ENCODE measurements at regions not wholly inside any gene's neighbourhood (a gene's known extent, or its start where the extent isn't known, plus 50 kb on each side); places are given as distances from the start of the nearest gene placed in this dataset.
"Not testable (repeated sequence)": the region's sequence is repeated elsewhere in the genome, so short reads cannot be mapped to it uniquely, and the experiment has no call there.

GRCh38 chr16:17939723-17940122, 396.8 kb downstream of the NPIPA8 start:
- no peak for DNase-seq (ENCODE audit: low read depth)

GRCh38 chr16:17939122-17939536, 397.4 kb downstream of the NPIPA8 start:
- DNase-seq (ENCODE audit: low read depth) = no peak

GRCh38 chr16:17938546-17938945, 398.0 kb downstream of the NPIPA8 start:
- no peak for DNase-seq (ENCODE audit: low read depth)

DNA sequence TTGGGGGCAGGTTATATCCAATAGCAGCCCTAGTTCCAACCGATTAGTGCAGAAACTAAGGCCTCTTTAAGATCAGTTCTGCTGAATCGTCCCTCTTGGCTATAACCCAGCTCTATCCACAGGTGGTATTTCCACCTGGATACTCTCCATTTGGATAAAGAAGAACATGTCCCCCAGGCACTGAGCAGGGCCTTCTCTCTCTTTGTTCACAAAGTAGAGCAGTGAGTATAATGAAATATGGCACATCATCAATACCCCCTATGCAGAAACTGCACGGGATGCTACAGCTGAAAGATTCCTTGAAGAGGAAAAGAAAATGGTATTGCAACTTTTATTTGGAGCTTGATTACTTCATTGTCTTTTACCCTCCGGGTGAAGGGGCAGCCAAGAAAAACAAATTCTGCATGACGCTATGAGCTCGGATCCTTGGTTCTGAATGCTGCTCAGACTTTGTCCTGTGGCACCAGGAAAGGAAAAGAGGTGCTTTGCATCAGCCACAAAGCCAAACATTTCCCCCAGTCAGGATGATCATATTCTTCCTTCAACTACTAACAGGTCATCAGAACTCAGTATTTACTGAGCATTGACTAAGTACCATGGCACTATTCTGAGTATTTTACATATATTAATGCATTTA, 399.7 kb downstream of the NPIPA8 start:
- DNase-seq (ENCODE audit: low read depth) = no peak

DNA sequence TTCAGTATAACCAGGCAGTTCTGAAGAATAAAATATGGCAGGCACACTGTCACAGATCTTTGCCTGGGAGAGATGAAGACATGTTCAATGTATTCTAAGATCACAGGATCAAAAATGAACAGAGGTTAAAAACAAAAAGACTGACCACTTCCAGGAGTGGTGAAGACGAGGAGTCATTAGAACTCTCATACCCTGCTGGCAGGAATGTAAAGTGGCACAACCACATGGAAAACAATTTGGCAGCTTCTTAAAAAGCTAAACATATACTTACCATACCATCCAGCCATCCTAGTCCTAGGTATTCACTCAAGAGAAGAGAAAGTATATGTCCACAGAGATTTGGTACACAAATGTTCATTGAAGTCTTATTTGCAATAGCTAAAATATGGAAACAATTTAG, 406.3 kb downstream of the NPIPA8 start:
- DNase-seq (ENCODE audit: low read depth) = no peak

GRCh38 chr16:17926866-17927399, 409.6 kb downstream of the NPIPA8 start:
- DNase-seq (ENCODE audit: low read depth) = no peak

- no peak for DNase-seq (ENCODE audit: low read depth)
These were observed 410.1 kb downstream of the NPIPA8 start for GRCh38 chr16:17926461-17926860.

GRCh38 chr16:17925761-17926160, 410.8 kb downstream of the NPIPA8 start:
- no peak for DNase-seq (ENCODE audit: low read depth)

GRCh38 chr16:17921357-17921978, 415.1 kb downstream of the NPIPA8 start:
- peak; percentile 0 for DNase-seq (ENCODE audit: low read depth)

DNA sequence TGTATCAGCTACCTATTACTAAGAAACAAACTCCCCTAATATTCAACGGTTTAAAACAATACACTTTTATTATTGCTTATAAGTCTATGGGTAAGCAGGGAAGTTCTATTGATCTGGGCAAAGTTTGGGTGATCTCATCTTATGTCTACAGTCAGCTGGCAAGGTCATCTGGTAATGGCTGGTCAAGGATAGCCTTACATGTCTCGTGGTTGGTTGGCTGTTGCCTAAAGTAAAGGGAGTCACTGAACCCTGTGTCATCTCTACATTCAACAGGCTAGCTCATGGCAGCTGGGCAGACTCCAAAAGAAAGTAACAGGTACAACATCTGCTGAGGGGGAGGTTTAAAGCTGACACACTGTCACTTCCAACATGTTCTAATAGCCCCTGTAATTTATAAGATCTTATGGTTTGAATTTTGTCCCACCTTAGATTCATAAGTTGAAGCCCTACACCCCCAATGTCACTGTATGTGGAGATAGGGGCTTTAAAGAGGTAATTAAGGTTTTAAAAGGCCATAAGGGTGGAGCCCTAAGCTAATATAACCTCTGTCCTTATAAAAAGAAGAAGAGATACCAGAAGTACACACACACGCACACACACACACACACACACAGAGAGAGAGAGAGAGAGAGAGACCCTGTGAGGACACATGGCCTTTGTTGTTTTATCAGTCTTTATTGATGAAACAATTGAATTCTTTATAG, 419.1 kb downstream of the NPIPA8 start:
- DNase-seq (ENCODE audit: low read depth) = no peak

DNA sequence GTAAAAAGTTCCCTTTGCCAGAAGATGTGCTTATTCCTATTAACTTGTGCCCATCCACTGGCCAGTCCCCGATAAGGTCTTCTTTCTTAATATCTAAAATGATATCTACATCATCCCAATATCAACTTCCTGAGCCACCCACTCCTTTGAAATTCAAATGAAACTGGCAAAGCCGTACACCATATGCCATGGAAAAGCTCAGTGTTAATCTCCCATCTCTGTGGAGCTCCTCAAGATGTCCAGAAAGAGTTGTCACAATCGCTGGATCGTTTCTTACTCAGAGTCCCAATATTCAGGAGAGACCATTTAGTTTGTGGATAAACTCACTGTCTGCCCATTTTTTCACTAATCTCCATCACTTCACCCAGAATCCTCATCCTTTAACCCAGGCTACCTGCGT, 420.7 kb downstream of the NPIPA8 start:
- no peak for DNase-seq (ENCODE audit: low read depth)

GRCh38 chr16:17914168-17914567, 422.4 kb downstream of the NPIPA8 start:
- DNase-seq (ENCODE audit: low read depth) = no peak

DNA sequence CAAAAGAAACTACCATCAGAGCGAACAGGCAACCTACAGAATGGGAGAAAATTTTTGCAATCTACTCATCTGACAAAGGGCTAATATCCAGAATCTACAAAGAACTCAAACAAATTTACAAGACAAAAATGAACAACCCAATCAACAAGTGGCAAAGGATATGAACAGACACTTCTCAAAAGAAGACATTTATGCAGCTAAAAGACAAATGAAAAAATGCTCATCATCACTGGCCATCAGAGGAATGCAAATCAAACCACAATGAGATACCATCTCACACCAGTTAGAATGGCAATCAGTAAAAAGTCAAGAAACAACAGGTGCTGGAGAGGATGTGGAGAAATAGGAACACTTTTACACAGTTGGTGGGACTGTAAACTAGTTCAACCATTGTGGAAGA, 425.0 kb downstream of the NPIPA8 start:
- not testable (repeated sequence) for DNase-seq (ENCODE audit: low read depth)

DNA sequence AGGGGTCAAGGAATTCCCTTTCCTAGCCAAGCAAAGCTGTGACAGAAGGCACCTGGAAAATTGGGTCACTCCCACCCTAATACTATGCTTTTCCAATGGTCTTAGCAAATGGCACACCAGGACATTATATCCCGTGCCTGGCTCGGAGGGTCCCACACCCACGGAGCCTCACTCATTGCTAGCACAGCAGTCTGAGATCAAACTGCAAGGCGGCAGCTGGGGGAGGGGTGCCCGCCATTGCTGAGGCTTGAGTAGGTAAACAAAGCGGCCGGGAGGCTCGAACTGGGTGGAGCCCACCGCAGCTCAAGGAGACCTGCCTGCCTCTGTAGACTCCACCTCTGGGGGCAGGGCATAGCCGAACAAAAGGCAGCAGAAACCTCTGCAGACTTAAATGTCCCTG, 429.9 kb downstream of the NPIPA8 start:
- DNase-seq (ENCODE audit: low read depth) = not testable (repeated sequence)

DNA sequence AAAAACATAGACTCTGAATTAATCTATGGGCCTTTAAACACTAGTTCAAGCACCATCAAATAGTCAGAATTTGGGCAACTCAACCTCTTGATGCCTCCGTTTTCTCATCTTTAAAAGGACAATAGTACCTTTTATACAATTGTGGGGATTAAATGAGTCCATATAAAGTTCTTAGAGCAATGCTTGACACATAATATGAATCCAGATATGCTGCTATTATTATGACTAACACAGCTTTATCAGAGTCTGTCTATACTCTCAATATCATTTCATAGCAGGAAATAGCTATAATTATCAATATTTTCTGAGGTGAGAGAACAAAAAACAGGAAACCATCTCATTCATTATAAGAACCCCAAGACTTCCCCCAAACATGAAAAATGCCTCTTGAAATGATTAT, 430.5 kb upstream of the XYLT1 start:
- DNase-seq (ENCODE audit: low read depth) = no peak

DNA sequence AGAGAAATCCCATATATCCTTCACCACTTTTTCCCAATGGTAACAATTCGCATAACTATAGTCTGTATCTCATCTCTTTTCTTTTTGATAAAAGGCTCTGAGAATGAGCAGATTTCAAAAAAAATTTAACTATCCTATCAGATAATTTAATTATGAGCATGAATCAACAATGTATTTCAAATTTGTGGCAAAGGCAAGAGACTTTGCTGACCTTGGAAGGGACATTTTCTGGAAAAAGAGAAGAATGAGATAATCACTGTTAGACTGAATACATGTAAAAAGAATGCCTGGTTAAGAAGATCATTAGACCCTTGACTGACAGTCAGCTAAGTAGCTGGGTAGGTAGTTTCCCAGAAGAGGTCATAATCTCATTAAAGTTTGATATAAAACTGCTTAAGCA, 428.4 kb upstream of the XYLT1 start:
- DNase-seq (ENCODE audit: low read depth) = no peak

GRCh38 chr16:17887963-17888362, 417.2 kb upstream of the XYLT1 start:
- DNase-seq (ENCODE audit: low read depth) = no peak

DNA sequence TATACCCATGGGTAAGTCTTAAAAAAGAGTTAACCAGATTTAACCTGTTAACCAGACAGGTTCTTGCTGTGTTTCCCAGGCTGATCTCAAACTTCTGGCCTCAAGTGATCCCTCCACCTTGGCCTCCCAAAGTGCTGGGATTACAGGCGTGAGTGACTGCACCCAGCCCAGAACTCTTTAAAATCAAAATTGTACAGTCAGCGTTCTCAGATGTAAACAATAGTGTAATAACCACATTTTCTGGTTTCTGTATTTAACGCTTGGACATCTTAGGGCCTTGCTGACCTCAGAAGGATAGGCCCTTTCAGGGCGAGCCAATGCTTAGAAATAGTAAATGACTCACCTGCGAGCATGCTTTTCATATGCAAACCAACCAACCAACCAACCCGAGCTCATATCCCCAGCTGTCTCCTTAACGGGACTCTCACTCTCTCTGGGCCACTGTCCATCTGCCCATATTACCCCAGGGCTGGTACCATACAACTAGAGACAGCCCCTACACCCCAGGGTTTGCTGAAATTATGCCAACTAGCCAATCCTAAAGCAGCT, 415.0 kb upstream of the XYLT1 start:
- no peak for DNase-seq (ENCODE audit: low read depth)

- no peak for DNase-seq (ENCODE audit: low read depth)
These were observed 407.1 kb upstream of the XYLT1 start for GRCh38 chr16:17877821-17878360.

- DNase-seq (ENCODE audit: low read depth) = no peak
These were observed 396.2 kb upstream of the XYLT1 start for GRCh38 chr16:17866996-17867395.

DNA sequence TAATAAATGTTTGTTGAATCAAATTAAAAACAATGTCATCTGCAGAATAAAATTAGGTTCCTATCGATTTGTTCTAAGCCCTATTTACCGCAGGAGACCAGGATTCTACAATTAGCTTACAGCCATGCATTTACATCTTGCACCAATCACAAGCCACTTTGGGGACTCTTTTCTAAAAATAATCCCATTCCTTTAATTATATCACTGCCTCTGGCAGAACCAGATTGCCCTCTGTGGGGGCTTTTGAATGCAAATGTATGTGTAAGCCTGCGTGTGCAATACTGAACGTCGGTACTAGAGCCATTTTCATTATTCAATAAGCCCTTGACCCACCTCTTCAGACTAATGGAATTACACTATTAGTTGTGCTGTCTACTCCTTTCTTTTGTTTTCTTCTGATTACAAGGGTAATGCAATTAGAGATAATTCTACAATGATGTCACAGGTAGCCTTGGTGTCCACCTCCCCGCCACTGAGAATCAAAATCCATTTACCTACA, 391.3 kb upstream of the XYLT1 start:
- no peak for DNase-seq (ENCODE audit: low read depth)

DNA sequence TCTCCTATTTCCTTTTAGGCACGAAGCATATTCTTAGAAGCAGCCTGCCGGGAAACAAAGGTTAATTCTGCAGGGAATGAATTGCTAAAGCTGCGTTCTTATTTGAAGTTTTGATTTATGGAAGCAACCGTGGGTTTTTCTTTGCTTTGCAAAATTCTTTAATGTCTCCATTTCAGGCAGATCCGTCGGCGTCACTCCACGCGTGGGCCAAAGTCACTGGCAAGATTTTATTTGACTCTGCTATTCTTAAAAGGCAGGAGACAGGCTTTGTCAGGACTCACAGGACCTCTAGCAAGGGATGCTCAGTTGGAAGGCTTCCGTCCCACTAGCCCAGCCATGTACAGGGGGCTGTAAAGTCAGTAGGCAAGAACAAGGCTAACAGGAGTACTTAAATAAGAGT, 387.3 kb upstream of the XYLT1 start:
- no peak for DNase-seq (ENCODE audit: low read depth)
